ENCODE measurements at regions not wholly inside any gene's neighbourhood (a gene's known extent, or its start where the extent isn't known, plus 50 kb on each side); places are given as distances from the start of the nearest gene placed in this dataset.

DNA sequence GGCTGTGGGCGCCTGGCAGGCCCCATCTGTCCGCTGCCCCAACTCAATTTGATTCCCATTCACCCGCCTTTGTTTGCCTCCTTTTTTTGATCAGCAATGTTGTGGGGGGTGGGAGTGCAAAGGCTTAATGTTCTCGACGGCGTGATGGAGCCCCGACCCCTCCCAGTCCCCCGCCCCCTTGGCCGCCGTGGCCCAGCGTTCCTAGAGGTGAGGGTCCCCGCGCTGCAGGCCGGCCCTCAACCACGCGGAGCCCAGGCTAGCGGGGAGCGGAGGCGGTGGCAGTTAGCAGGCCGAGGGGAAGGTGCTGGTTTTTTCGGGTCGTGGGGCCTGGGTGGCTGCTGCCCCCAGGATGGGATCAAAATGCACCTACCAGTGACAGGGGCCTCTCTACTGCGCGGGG lies 274.7 kb upstream of the SKOR2 start:
- Histone ChIP-seq H3K27me3 (ENCODE audit: low read length) (no peaks in the 10 kb centered on the region), H3F3A (ENCODE audit: insufficient read depth) (no peaks in the 10 kb centered on the region), H3K27ac (ENCODE audit: low read depth, low read length) (no peak overlapping the region), H4K20me1 (ENCODE audit: low read depth, low read length) (no peaks in the 10 kb centered on the region), H3K79me2 (ENCODE audit: insufficient read depth, low read length) (no peaks in the 10 kb centered on the region), H3K36me3 (ENCODE audit: low read length) (no peaks in the 10 kb centered on the region), H3K9ac (ENCODE audit: low read length) (no peak overlapping the region), H3K4me2 (ENCODE audit: low read depth, low read length, poor library complexity, severe bottlenecking) (no peak overlapping the region), H3K9me2 (replicated peaks; ENCODE audit: insufficient read depth, low read length) (no peaks in the 10 kb centered on the region), H3K9me3 (ENCODE audit: insufficient read depth, low read length) (no peaks in the 10 kb centered on the region), H2AFZ (ENCODE audit: low read depth, low read length, severe bottlenecking) (no peak overlapping the region), H3K4me3 (ENCODE audit: insufficient read depth, low read length, poor library complexity, severe bottlenecking) (no peak overlapping the region)
- TF ChIP-seq, protein P1, sequence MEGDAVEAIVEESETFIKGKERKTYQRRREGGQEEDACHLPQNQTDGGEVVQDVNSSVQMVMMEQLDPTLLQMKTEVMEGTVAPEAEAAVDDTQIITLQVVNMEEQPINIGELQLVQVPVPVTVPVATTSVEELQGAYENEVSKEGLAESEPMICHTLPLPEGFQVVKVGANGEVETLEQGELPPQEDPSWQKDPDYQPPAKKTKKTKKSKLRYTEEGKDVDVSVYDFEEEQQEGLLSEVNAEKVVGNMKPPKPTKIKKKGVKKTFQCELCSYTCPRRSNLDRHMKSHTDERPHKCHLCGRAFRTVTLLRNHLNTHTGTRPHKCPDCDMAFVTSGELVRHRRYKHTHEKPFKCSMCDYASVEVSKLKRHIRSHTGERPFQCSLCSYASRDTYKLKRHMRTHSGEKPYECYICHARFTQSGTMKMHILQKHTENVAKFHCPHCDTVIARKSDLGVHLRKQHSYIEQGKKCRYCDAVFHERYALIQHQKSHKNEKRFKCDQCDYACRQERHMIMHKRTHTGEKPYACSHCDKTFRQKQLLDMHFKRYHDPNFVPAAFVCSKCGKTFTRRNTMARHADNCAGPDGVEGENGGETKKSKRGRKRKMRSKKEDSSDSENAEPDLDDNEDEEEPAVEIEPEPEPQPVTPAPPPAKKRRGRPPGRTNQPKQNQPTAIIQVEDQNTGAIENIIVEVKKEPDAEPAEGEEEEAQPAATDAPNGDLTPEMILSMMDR (IDR thresholded peaks at IDR 0.05; ENCODE audit: insufficient read depth, low read length, poor library complexity, severe bottlenecking) = no peak
- TF ChIP-seq EZH2phosphoT487 (conservative IDR thresholded peaks at IDR 0.05; ENCODE audit: low read length) = no peak

DNA sequence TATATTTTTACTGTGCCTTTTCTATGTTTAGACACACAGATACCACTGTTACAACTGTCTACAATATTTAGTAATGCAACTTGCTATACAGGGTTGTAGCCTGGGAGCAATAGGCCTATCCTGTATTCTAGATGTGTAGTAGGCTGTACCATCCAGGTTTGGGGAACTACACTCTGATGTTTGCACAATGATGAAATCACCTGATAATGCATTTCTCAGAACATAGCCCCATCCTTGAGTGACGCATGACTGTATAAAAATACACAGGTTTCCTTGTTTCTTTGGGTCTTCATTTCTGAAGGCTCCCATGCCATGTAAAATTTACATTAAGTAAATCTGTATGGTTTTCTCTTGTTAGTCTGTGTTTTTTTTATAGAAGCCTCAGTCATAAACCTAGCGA lies 270.9 kb upstream of the SKOR2 start:
- H3K36me3 ChIP-seq (ENCODE audit: low read length) = no peaks in the 10 kb centered on the region
- H3K27me3 ChIP-seq (ENCODE audit: low read length) = no peaks in the 10 kb centered on the region
- no peaks in the 10 kb centered on the region for H3K79me2 ChIP-seq (ENCODE audit: insufficient read depth, low read length)
- H3K9ac ChIP-seq (ENCODE audit: low read length) = no peak overlapping the region
- no peaks in the 10 kb centered on the region for H3F3A ChIP-seq (ENCODE audit: insufficient read depth)
- TF ChIP-seq, protein P1 (IDR thresholded peaks at IDR 0.05; ENCODE audit: insufficient read depth, low read length, poor library complexity, severe bottlenecking) = no peak
- no peak for TF ChIP-seq EZH2phosphoT487 (conservative IDR thresholded peaks at IDR 0.05; ENCODE audit: low read length)
- no peaks in the 10 kb centered on the region for H3K9me2 ChIP-seq (replicated peaks; ENCODE audit: insufficient read depth, low read length)
- no peaks in the 10 kb centered on the region for H3K9me3 ChIP-seq (ENCODE audit: insufficient read depth, low read length)
- H3K27ac ChIP-seq (ENCODE audit: low read depth, low read length) = no peak overlapping the region
- no peak overlapping the region for H3K4me2 ChIP-seq (ENCODE audit: low read depth, low read length, poor library complexity, severe bottlenecking)
- H2AFZ ChIP-seq (ENCODE audit: low read depth, low read length, severe bottlenecking) = no peak overlapping the region
- H4K20me1 ChIP-seq (ENCODE audit: low read depth, low read length) = no peaks in the 10 kb centered on the region
- no peak overlapping the region for H3K4me3 ChIP-seq (ENCODE audit: insufficient read depth, low read length, poor library complexity, severe bottlenecking)

DNA sequence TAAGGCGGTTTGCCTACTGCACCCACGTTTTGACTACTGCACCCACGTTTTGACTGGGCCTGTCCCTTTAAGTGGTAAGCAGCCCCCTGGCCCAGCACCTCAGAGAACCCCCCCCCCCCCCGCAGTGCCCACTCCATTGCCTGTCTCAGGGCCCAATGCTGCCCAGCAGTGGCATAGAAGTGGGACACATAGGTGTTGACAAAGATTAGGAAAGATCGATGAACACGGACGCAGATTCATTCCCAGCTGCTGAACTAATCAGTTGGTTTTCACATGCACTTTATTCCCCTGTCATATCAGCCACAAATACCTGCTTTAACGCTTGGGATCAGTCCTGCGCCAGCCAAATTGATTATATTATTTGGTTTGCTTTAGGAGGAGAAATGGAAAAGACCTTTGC lies 268.8 kb upstream of the SKOR2 start:
- Histone ChIP-seq H3K9ac (ENCODE audit: low read length) (no peak overlapping the region), H3K36me3 (ENCODE audit: low read length) (no peaks in the 10 kb centered on the region), H3F3A (ENCODE audit: insufficient read depth) (no peaks in the 10 kb centered on the region), H3K79me2 (ENCODE audit: insufficient read depth, low read length) (no peaks in the 10 kb centered on the region), H3K4me2 (ENCODE audit: low read depth, low read length, poor library complexity, severe bottlenecking) (no peak overlapping the region), H3K27ac (ENCODE audit: low read depth, low read length) (no peak overlapping the region), H3K27me3 (ENCODE audit: low read length) (no peaks in the 10 kb centered on the region), H3K9me2 (replicated peaks; ENCODE audit: insufficient read depth, low read length) (no peaks in the 10 kb centered on the region), H3K9me3 (ENCODE audit: insufficient read depth, low read length) (no peaks in the 10 kb centered on the region), H2AFZ (ENCODE audit: low read depth, low read length, severe bottlenecking) (no peak overlapping the region), H4K20me1 (ENCODE audit: low read depth, low read length) (no peaks in the 10 kb centered on the region), H3K4me3 (ENCODE audit: insufficient read depth, low read length, poor library complexity, severe bottlenecking) (no peak overlapping the region)
- no peak for TF ChIP-seq EZH2phosphoT487 (conservative IDR thresholded peaks at IDR 0.05; ENCODE audit: low read length)
- TF ChIP-seq, protein P1 (IDR thresholded peaks at IDR 0.05; ENCODE audit: insufficient read depth, low read length, poor library complexity, severe bottlenecking) = no peak

DNA sequence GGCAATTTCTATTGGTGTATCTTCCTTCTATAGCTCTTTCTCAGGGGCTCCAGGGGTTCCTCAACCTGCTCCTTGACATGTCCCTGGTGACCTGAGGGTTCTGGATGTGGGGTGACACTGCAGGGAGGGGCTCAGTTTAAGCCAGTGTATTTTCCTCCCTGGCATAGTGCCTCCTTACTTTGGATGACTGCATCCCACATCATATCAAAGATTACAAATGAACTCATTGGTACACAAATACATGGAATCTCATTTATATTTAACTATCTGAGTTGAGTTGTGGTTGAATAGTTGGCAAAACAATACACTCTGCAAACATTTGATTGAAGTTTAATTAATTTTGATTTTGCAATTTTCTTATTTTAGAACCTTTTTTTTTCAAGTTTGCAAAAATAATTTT lies 268.2 kb upstream of the SKOR2 start:
- no peak overlapping the region for H3K9ac ChIP-seq (ENCODE audit: low read length)
- TF ChIP-seq, protein P1 (IDR thresholded peaks at IDR 0.05; ENCODE audit: insufficient read depth, low read length, poor library complexity, severe bottlenecking) = no peak
- no peak for TF ChIP-seq EZH2phosphoT487 (conservative IDR thresholded peaks at IDR 0.05; ENCODE audit: low read length)

More for the DNA sequence above, 268.2 kb upstream of the SKOR2 start:
- Histone ChIP-seq H4K20me1 (ENCODE audit: low read depth, low read length) (no peaks in the 10 kb centered on the region), H3K9me3 (ENCODE audit: insufficient read depth, low read length) (no peaks in the 10 kb centered on the region), H3K4me3 (ENCODE audit: insufficient read depth, low read length, poor library complexity, severe bottlenecking) (no peak overlapping the region), H3K27me3 (ENCODE audit: low read length) (no peaks in the 10 kb centered on the region), H3K9me2 (replicated peaks; ENCODE audit: insufficient read depth, low read length) (no peaks in the 10 kb centered on the region), H3F3A (ENCODE audit: insufficient read depth) (no peaks in the 10 kb centered on the region), H3K27ac (ENCODE audit: low read depth, low read length) (no peak overlapping the region), H3K4me2 (ENCODE audit: low read depth, low read length, poor library complexity, severe bottlenecking) (no peak overlapping the region), H3K79me2 (ENCODE audit: insufficient read depth, low read length) (no peaks in the 10 kb centered on the region), H2AFZ (ENCODE audit: low read depth, low read length, severe bottlenecking) (no peak overlapping the region), H3K36me3 (ENCODE audit: low read length) (no peaks in the 10 kb centered on the region)
